K562 (cell line): ENCODE measurements at regions not wholly inside any gene's neighbourhood (a gene's known extent, or its start where the extent isn't known, plus 50 kb on each side); places are given as distances from the start of the nearest gene placed in this dataset.

Experiments
- ADNP ChIP-seq: fragments of 200-800 bp; sonication (Bioruptor generic); IDR thresholded peaks from 2 replicates; pipeline ENCODE4 v1.6.1; 2016; ENCODE audit warnings: missing genetic modification characterization, missing compliant biosample characterization
- CHAMP1 ChIP-seq: fragments of 450-650 bp; IDR thresholded peaks from 2 replicates; pipeline ENCODE4 v1.6.1; 2016; ENCODE audit warnings: mild to moderate bottlenecking
- CTCF ChIP-seq, 3 experiments: IDR thresholded peaks in 2 of 3; conservative IDR thresholded peaks in 1 of 3; 2 replicates each; pipeline ENCODE4 v1.5.1; 2011 to 2012; ENCODE audit warnings: low read length in 3 of 3, mild to moderate bottlenecking in 3 of 3, control low read depth in 2 of 3, improper control_type of control experiment in 1 of 3, inconsistent platforms in 1 of 3, low read depth in 1 of 3, mixed read lengths in 1 of 3, moderate library complexity in 1 of 3; ENCODE audit not compliant: insufficient read depth in 2 of 3
- FOS ChIP-seq: IDR thresholded peaks from 3 replicates; pipeline ENCODE4 v1.6.1; 2011; ENCODE audit not compliant: insufficient read length; ENCODE audit errors: extremely low read depth
- KAT7 ChIP-seq: sonication (generic); formaldehyde crosslinking; IDR thresholded peaks from 2 replicates; pipeline ENCODE4 v1.8.0; 2022; ENCODE audit warnings: missing genetic modification reagents, mild to moderate bottlenecking, borderline replicate concordance
- MYC ChIP-seq, 2 experiments: fragments of 250-450 bp in 1 of 2; sonication (Bioruptor Pico) in 1 of 2; IDR thresholded peaks; 2 replicates each; pipeline versions ENCODE4 v1.5.1 to v1.6.1; 2012 to 2021; ENCODE audit warnings: low read depth in 2 of 2, borderline replicate concordance in 1 of 2, improper control_type of control experiment in 1 of 2, low read length in 1 of 2, mild to moderate bottlenecking in 1 of 2, moderate library complexity in 1 of 2
- NBN ChIP-seq: fragments of 450-650 bp; IDR thresholded peaks from 2 replicates; pipeline ENCODE4 v1.6.1; 2016; ENCODE audit warnings: low read depth, mild to moderate bottlenecking
- NR2F6 ChIP-seq: fragments of 450-650 bp; formaldehyde crosslinking; IDR thresholded peaks from 2 replicates; pipeline ENCODE4 v1.4.0; 2020; ENCODE audit warnings: mild to moderate bottlenecking
- PATZ1 ChIP-seq: fragments of 250-450 bp; sonication (Bioruptor Pico); IDR thresholded peaks from 2 replicates; pipeline ENCODE4 v1.5.0; 2020; ENCODE audit warnings: mild to moderate bottlenecking, borderline replicate concordance
- PYGO2 ChIP-seq: fragments of 450-650 bp; IDR thresholded peaks from 2 replicates; pipeline ENCODE4 v1.6.1; 2016; ENCODE audit warnings: mild to moderate bottlenecking, missing genetic modification characterization, moderate library complexity, missing compliant biosample characterization
- SRF ChIP-seq, 2 experiments: fragments of 250-450, 450-650 bp in 1 of 2; sonication (Bioruptor Pico) in 1 of 2; sonication (generic) in 1 of 2; formaldehyde crosslinking; IDR thresholded peaks; 2 replicates each; pipeline versions ENCODE4 v1.5.0 to v1.5.1; 2020 to 2022; ENCODE audit warnings: mild to moderate bottlenecking in 1 of 2, missing genetic modification reagents in 1 of 2
- ZBTB26 ChIP-seq: fragments of 450-650 bp; formaldehyde crosslinking; IDR thresholded peaks from 2 replicates; pipeline ENCODE4 v1.4.0; 2022; ENCODE audit warnings: missing genetic modification characterization

- TF ChIP-seq NR2F6 (CRISPR knock-in tag) (no peak), ADNP (tag) (no peak), CHAMP1 (no peak), PATZ1 (no peak), MYC (IDR thresholded peaks at IDR 0.05; ENCODE audit: low read depth, low read length) (no peak), MYC (CRISPR knock-in tag; IDR thresholded peaks at IDR 0.05; ENCODE audit: borderline replicate concordance, low read depth) (no peak), CTCF (IDR thresholded peaks at IDR 0.05 in 2 of 3, conservative IDR thresholded peaks at IDR 0.05 in 1 of 3; ENCODE audit: insufficient read depth in 2 of 3, low read depth in 1 of 3, low read length in 3 of 3) (no peak), KAT7 (CRISPR knock-in tag) (no peak), ZBTB26 (CRISPR knock-in tag) (no peak), FOS (no peak), SRF (CRISPR knock-in tag; IDR thresholded peaks at IDR 0.05) (no peak), NBN (no peak), PYGO2 (tag) (no peak)
Measured at GRCh38 chr5:5882706-5883105, 460.2 kb downstream of the ICE1 start.
